MM.1S (cell line): ENCODE measurements at regions not wholly inside any gene's neighbourhood (a gene's known extent, or its start where the extent isn't known, plus 50 kb on each side); places are given as distances from the start of the nearest gene placed in this dataset.

Source experiments
- DNase-seq: peaks from one replicate; pipeline ENCODE4 v3.0.0-alpha.2; 2015
- H2AFZ ChIP-seq: fragments of 300-600 bp; sonication (generic); 2 replicates; pipeline ENCODE4 v1.6.0; 2016; ENCODE audit warnings: antibody characterized with exemption, low read length
- H3F3A ChIP-seq: fragments of 300-600 bp; sonication (generic); 2 replicates; pipeline ENCODE4 v1.6.1; 2016; ENCODE audit warnings: mild to moderate bottlenecking, antibody characterized with exemption, low read length, moderate library complexity, mixed read lengths; ENCODE audit not compliant: insufficient read depth
- H3K27ac ChIP-seq: fragments of 300-600 bp; sonication (generic); 2 replicates; pipeline ENCODE4 v1.5.1; 2016; ENCODE audit warnings: mild to moderate bottlenecking, low read length
- H3K27me3 ChIP-seq: fragments of 300-600 bp; sonication (generic); replicated peaks from 2 replicates; pipeline ENCODE4 v1.6.0; 2016; ENCODE audit warnings: low read length; ENCODE audit not compliant: insufficient read depth
- H3K36me3 ChIP-seq: fragments of 300-600 bp; sonication (generic); replicated peaks from 2 replicates; pipeline ENCODE4 v1.6.1; 2016; ENCODE audit warnings: mild to moderate bottlenecking, low read length, mixed read lengths; ENCODE audit not compliant: insufficient read depth
- H3K4me1 ChIP-seq: fragments of 300-600 bp; sonication (generic); 2 replicates; pipeline ENCODE4 v1.6.1; 2016; ENCODE audit warnings: low read length, mixed read lengths
- H3K4me2 ChIP-seq: fragments of 300-600 bp; sonication (generic); 2 replicates; pipeline ENCODE4 v1.6.0; 2016; ENCODE audit warnings: low read depth, low read length
- H3K4me3 ChIP-seq: fragments of 300-600 bp; sonication (generic); 2 replicates; pipeline ENCODE4 v1.5.1; 2016; ENCODE audit warnings: low read length, mixed read lengths
- H3K79me2 ChIP-seq: fragments of 300-600 bp; sonication (generic); 2 replicates; pipeline ENCODE4 v1.6.1; 2016; ENCODE audit warnings: mixed run types, low read length, mixed read lengths
- H3K9ac ChIP-seq: fragments of 300-600 bp; sonication (generic); 2 replicates; pipeline ENCODE4 v1.6.1; 2016; ENCODE audit warnings: low read length, mixed read lengths
- H3K9me2 ChIP-seq: fragments of 300-600 bp; sonication (generic); replicated peaks from 2 replicates; pipeline ENCODE4 v1.6.1; 2016; ENCODE audit warnings: mild to moderate bottlenecking, low read length, mixed read lengths; ENCODE audit not compliant: insufficient read depth
- H3K9me3 ChIP-seq: fragments of 300-600 bp; sonication (generic); replicated peaks from 2 replicates; pipeline ENCODE4 v1.6.1; 2016; ENCODE audit warnings: mild to moderate bottlenecking, low read length, mixed read lengths; ENCODE audit not compliant: insufficient read depth
- H4K20me1 ChIP-seq: fragments of 300-600 bp; sonication (generic); 2 replicates; pipeline ENCODE4 v1.6.1; 2016; ENCODE audit warnings: mild to moderate bottlenecking, low read length, moderate library complexity, mixed read lengths; ENCODE audit not compliant: insufficient read depth
- CTCF ChIP-seq: fragments of 300-600 bp; sonication (generic); IDR thresholded peaks from 2 replicates; pipeline ENCODE4 v1.5.1; 2016; ENCODE audit warnings: antibody characterized with exemption, low read length, mixed read lengths
- EZH2 ChIP-seq: fragments of 300-600 bp; sonication (generic); optimal IDR thresholded peaks from 2 replicates; pipeline ENCODE3; 2017; ENCODE audit warnings: low read depth, mild to moderate bottlenecking, antibody characterized with exemption, low read length, mixed read lengths
- EZH2phosphoT487 ChIP-seq: fragments of 300-600 bp; sonication (generic); IDR thresholded peaks from 2 replicates; pipeline ENCODE4 v1.6.1; 2018; ENCODE audit warnings: antibody characterized with exemption, low read length

- Histone ChIP-seq H3K4me1 (no peaks in the 10 kb centered on the region), H4K20me1 (no peaks in the 10 kb centered on the region), H3K27me3 (no peaks in the 10 kb centered on the region), H3K4me2 (no peak overlapping the region), H3K36me3 (no peaks in the 10 kb centered on the region), H3K9me2 (no peaks in the 10 kb centered on the region), H3K79me2 (no peaks in the 10 kb centered on the region), H3F3A (no peaks in the 10 kb centered on the region), H3K9ac (no peak overlapping the region), H3K9me3 (no peaks in the 10 kb centered on the region), H3K4me3 (no peak overlapping the region), H2AFZ (no peak overlapping the region), H3K27ac (no peak overlapping the region)
- TF ChIP-seq EZH2 (no peak), EZH2phosphoT487 (no peak), CTCF (no peak)
- no peak for DNase-seq
Observed at GRCh38 chr4:84327526-84327925, 171.6 kb downstream of the NKX6-1 start.

GRCh38 chr4:84325625-84326024 is 173.5 kb downstream of the NKX6-1 start:
- no peak overlapping the region for H3K27ac ChIP-seq
- no peaks in the 10 kb centered on the region for H3K36me3 ChIP-seq
- H3K9ac ChIP-seq, result no peak overlapping the region
- no peaks in the 10 kb centered on the region for H3K79me2 ChIP-seq
- no peaks in the 10 kb centered on the region for H4K20me1 ChIP-seq
- no peak overlapping the region for H3K4me2 ChIP-seq
- H2AFZ ChIP-seq, result no peak overlapping the region
- no peaks in the 10 kb centered on the region for H3K4me1 ChIP-seq
- TF ChIP-seq EZH2, result no peak
- TF ChIP-seq EZH2phosphoT487, result no peak
- no peak for TF ChIP-seq CTCF
- no peaks in the 10 kb centered on the region for H3K9me2 ChIP-seq
- no peaks in the 10 kb centered on the region for H3K27me3 ChIP-seq
- H3F3A ChIP-seq, result no peaks in the 10 kb centered on the region
- H3K9me3 ChIP-seq, result no peaks in the 10 kb centered on the region
- H3K4me3 ChIP-seq, result no peak overlapping the region
- DNase-seq, result no peak

- Histone ChIP-seq H3K79me2 (no peaks in the 10 kb centered on the region), H3K4me2 (no peak overlapping the region), H3K9me2 (no peaks in the 10 kb centered on the region), H3K36me3 (no peaks in the 10 kb centered on the region), H4K20me1 (no peaks in the 10 kb centered on the region), H3K4me1 (no peaks in the 10 kb centered on the region), H3K27me3 (no peaks in the 10 kb centered on the region), H2AFZ (no peak overlapping the region), H3K27ac (no peak overlapping the region), H3K9ac (no peak overlapping the region), H3K4me3 (no peak overlapping the region), H3K9me3 (no peaks in the 10 kb centered on the region), H3F3A (no peaks in the 10 kb centered on the region)
- no peak for TF ChIP-seq CTCF
- TF ChIP-seq EZH2phosphoT487, result no peak
- TF ChIP-seq EZH2, result no peak
- DNase-seq, result no peak
Observed at GRCh38 chr4:84324303-84325245, 174.5 kb downstream of the NKX6-1 start.
